ENCODE measurements at regions not wholly inside any gene's neighbourhood (a gene's known extent, or its start where the extent isn't known, plus 50 kb on each side); places are given as distances from the start of the nearest gene placed in this dataset.
"Not testable (repeated sequence)": the region's sequence is repeated elsewhere in the genome, so short reads cannot be mapped to it uniquely, and the experiment has no call there.

DNA sequence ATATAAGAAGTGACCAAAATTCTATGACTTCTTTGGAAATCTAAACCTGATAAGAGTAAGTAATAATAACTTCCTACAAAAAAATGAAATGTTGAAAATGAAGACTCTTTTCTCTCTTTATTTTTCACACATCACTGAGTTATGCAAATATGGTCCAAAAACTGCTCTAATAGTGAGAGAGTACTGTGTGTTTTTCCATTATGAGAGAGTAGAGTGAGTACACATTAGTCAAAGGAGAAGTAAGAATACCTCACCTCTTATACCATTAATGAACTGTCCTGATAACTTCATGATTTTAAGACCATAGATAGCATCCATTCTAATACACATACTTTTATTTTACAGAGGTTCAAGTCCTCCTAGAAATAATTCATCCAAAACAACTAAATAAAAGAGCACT is 1310.2 kb downstream of the SI start:
- DNase-seq, result no peak

DNA sequence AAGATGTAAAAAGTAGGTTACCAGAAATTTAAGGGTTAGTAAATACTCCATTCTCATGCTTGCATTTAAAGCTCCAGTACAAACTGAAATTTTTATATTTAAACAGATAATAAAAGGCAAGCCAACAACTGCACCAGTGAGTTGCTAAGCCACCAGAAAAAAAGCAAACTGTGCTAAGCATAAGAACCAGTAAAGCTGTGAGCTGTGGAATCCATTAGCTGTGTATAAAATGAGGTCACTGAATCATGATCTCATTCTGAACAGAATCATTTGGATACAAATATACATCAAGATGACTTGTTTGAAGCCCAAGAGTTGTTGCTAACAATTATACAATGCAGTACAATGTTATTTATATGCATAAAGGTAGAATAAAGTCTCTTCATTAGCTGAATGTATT is 1312.2 kb downstream of the SI start:
- no peak for DNase-seq

DNA sequence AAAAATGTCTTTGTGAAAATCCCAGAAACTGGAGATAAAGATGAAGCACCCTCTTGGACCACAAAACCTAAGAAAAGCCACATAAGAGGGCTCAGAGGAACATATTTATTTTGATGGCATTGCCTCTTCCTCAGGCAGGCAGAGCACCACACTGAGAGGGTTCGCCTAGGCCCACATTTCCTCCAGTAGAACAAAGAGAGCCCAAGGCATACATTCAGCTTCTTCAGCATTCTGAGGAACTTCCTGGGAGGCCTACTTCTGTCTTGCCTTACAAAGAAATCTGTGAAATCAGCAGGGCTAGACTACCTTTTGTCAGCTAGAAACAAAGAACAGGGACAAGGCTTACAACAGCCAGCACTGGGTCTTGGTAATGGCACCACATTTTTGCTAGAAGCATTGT is 1325.3 kb downstream of the SI start:
- DNase-seq, result no peak

DNA sequence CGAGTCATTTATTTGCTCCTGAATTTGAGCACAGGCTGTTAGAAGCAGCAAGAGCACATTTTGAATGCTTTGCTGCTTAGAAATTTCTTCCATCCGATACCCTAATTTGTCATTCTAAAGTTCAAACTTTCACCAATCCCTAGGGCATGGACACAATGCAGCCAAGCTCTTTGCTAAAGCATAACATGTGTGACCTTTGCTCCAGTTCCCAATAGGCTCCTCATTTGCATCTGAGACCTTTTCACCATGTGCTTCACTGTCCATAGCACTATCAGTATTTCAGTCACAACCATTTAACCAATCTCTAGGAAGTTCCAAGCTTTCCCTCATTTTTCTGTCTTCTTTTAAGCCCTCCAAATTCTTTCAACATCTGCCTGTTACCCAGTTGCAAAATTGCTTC is 1333.1 kb downstream of the SI start:
- DNase-seq, result no peak

DNA sequence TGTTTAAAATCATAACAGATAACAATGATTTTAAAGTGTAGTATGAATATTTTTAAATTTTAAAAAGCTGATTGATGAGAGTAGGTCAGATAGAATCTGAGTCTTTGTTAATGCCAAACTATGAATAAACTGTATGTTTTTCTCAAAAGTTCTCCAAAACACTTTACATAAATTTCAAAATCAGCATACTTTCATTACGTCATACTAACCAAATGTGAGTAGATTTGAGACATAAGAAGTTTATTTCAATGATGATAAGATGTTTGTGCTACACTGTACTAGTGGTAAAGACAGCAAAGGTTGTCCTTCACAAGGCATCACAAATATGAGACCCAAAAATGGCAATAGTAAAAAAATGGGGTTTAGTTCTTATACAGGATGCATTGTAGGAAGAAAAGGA is 1342.9 kb downstream of the SI start:
- DNase-seq, result no peak

DNA sequence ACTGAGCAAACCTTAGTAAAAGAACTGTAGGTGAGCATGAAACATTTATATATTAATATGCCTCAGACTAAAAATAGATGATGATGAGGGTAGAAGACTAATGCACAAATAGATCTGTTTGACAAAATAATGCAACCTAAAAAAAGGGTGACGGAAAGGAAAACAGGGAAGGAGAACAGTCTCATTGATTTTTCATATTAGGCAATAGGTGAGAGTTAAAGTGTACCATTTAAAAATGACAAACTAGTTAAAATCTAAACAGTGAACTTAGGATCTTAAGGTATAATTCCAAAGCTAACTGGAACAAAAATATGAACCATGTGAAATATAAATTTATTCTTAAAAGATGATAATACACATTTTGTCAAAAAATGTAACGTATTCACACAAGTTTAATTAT is 1347.6 kb downstream of the SI start:
- no peak for DNase-seq

DNA sequence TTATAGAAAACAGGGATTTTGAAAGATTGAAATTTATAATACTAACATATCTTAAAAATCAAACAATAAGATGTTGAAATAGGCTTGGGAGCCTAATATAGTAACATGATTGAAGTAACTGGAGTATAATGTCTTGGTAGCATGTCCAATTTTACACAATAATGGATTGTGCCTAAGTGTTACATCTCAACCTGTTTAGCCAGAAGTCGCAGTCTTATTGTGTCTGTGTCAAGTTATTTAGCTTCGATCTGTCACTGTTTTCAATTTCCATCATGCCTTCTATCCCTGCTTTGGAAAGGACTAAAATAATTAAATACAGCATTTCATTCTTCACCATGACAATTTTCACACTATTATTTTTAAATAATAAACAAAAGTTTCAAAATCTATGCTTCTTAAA is 1352.2 kb downstream of the SI start:
- DNase-seq, result no peak

DNA sequence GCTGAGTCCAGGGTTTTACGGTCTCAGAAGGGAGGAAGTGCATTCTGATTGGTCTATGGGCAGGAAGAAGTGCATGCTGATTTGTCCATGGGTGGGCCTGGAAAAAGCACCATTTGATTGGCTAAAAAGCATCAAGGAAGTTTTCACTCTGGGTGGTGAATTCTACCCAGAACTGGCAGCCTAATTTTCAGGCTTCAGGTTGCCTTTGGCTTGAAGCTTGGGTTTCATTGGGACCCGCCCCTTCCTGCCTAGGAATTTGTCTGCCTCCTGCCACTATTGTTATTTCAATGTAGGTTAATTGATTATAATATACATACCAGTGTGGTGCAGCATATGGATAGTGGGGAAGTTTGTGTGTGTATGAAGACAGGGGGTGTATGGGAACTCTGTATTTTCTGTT is 1355.9 kb downstream of the SI start:
- no peak for DNase-seq

DNA sequence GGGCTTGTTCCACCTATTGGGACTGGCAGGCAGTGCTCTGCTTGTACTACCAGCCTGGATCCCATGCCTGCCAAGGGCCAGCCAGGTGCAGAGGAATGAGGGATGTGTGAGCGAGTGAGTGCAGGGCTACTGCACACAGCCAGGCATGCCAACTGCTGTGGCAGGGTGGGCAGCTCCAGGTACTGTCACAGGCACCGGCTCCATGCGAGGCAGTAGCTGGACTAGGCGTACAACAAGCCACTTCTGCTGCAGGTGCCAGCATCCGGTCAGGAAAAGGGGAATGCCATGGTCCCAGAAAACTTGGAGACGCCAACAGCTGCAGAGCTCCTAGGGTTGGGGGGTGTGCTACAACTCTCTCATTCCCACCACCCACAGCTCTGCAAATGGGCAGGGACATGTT is 1356.7 kb downstream of the SI start:
- no peak for DNase-seq

DNA sequence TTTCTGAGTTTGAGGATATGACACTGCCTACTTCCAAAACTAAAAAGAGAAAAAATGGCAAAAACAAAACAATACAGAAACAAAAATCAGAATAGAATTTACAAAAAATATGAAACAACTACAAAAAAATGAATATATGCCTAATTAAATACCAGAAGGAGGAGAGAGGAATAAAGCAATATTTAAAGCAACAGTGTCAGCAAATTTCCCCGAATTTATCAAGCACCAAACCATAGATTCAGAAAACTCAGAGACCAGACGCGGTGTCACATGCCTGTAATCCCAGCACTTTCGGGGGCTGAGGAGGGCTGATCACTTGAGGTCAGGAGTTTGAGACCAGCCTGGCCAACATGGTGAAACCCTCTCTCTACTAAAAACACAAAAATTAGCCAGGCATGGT is 1360.9 kb downstream of the SI start:
- DNase-seq, result no peak

DNA sequence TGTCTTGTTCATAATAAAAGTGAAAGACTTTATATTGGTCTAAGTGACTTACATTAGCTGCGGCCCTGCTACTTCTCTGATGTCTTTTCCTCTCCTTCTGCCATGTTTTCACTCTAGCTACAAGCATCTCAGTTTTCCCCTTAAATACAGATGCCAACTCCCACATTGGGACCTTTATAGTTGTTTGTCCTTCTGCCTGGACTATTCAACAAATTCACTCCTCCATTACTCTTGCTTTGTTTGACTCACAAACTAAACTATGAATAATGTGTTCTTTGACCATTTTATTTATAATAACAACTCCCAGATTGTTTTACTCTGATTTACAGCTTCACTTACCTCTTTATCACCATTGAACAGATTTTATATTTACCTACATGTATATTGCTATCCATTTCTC is 1369.9 kb downstream of the SI start:
- DNase-seq, result no peak

DNA sequence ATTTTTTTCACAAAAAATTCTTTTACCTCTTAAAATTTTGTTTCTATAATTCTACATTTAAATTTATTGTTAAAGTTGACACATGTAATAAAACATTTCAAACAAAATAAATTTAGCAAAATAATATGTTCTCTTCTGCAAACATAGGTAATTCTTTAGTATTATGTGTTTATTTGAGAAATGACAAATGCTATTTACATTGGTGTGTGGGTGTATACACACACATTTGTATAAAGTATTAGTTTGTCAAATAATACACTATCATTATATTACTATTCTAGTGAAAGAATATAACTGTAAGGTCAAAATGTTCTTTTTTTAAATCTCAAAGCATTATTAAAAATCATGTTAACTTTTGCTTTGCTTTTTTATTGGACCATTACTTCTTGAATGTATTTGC is 1370.6 kb downstream of the SI start:
- DNase-seq, result no peak

DNA sequence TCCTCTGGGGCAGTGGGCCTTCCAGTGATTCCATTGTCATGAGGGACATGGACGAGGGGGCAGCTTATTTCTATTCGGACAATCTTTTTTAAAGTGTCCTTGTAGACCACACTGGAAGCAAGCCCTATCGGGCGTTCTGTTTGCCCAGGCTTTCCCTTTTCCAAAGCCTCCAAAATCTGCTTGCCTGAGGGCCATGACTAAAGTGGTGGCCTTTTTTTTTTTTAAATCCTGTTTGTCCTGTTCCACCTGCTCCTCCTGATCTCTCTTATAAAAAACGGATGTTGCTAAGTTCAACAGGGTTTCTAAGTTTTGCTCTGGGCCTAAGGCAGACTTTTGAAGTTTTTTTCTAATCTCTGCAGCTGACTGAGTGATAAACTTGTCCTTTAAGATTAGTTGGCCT is 1380.1 kb downstream of the SI start:
- DNase-seq, result not testable (repeated sequence)

DNA sequence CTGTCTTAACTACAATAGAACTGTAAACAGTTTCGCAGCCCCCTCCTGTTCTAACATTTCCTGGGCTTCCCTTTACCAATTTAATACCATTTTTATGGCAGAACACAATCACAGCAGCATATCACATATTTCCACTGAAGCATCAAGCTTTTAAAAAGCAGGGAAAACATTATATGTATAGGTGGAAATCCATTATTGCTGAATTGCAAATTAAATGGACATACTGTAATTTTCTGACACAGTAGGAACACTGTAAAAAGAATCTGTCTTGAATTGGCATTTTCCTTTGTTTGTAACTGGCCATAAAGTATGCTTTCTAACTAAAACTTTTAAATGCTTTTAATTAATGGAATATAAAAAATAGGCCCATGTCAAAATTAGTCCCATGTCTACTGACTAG is 1385.8 kb downstream of the SI start:
- no peak for DNase-seq

DNA sequence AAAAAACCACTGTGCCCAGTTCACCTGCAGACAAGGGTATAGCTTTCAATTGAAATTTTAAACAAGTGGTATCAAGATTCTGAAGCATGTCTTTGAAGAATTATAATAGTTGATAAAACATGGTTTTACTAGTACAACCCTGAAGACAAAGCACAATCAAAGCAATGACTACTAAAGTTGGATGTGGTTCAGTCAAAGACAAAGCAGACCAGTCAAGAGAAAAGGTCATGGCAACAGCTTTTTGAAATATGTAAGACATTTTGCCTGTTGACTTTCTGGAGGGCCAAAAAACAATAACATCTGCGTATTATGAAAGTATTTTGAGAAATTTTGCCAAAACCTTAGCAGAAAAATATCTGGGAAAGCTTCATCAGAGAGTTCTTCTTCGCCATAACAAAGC is 1393.6 kb downstream of the SI start:
- DNase-seq, result no peak

DNA sequence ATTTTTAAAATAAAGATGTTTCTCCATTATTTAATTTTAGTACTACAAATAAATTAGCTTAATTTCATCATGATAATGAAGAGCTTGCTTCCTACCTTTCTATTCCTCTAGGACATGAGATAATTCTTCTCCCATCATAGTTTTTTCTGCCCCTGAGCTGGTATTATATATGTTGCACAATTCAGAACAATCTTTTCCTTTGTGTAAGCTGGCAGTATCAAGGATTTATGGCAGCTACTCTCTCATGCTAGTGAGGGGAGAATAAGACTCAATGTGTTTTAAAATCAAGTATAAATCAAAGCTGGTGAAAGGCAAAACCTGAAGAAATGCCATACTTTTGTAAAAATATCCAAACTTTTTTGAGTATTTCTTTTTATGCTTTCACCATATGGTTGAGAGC is 1405.3 kb downstream of the SI start:
- DNase-seq, result no peak

DNA sequence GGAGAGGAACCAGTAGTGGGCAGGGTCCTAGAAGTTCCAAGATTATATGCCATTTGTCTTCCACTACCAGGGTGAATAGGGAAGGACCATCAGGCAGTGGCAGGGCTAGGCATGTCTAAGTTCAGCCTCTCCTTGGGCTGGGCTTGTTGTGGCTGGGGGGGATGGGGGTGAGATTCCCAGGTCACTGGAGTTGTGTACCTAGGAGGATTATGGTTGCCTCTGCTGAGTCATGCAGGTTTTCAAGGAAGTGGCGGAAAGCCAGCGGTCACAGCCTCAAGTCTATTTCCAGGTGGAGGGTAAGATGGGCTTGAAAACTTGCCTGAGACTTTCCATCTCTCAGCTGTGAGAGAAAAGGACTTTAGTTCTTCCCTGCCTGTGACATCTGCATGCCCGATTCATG is 1407.1 kb downstream of the SI start:
- DNase-seq, result no peak

DNA sequence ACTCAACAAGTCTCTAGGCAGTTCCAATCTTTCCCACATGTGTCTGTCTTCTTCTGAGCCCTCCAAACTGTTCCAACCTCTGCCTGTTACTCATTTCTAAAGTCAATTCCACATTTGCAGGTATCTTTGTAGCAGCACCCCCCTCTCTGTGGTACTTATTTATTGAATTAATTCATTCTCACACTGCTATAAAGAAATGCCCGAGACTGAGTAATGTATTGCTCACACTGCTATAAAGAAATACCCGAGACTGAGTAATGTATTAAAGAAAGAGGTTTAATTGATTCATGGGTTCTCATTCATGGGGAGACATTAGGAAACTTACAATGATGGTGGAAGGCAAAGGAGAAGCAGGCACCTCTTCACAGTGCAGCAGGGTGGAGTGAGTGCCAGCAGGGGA is 1413.8 kb downstream of the SI start:
- no peak for DNase-seq

DNA sequence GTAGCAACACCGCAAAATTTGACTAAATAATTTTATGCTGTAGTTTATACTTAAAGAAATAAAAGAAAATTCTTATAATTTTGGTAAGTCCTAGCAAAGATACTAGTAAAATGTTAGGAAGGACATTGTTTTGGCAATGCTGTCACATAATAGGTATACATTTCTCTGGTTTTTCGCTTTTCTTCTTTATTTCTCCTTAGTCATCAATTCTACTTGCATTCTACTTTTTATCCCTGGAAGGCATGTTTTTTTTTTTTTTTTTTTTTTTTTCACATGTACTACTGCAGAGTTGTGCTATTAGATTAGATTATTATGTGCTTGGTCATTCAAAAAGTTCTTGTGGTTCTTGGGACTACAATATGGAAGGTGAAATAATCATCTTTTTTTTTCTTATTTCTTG is 1421.2 kb downstream of the SI start:
- no peak for DNase-seq

DNA sequence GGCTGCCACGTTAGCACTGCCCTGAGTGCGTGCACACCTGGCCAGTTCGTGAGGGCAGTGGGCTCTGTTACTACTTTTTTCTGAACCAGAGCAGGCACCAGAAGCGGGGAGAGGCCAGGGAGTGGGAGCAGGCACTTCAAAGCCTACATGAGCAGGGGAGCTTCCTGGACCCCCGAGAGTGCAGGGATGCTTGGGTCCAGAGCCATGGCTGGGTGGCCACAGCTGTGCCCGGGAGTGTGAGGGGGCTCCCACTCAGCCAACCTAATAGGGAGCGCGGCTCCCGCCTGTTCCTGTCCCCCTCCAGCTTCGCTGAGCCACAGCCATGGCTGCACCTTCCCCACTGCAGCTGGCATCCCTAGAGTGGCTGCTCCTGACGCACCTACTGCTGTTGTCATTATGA is 1423.3 kb downstream of the SI start:
- no peak for DNase-seq

DNA sequence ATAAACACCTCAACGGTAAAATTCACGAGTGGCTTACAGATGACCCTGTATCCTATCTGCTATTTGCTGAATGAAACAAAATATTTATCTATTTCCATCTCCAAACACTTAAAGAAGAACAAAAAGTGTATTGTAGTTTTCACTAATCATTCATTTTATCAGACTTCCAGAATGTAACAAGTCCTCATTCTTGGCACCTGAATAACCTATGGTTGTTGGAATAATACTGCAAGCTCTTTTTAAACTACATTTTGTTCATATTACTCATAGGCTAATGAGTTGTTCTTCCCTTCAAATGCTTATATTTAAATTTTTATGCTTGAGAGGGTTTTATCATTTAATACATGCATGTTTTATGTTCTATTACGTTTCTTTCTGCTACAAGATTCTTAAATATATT is 1434.1 kb downstream of the SI start:
- no peak for DNase-seq

DNA sequence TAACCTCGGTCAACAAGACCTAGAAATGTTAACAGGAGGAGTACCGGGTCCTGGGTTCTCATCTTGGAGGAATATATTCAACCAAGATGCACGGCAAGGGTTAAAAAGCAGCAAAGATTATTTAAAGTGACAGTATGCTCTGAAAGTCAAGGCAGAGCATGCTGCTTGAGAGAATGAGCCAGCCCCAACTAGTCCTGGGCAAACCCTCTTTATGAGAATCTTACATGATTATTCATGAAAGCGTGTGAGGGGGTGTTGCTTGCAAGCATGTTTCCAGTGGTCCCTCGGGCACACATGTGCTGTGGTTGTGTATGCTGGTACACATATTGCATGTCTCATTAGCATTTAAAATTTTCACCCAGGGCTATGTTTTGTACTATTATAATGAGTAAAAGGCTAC is 1445.6 kb downstream of the SI start:
- no peak for DNase-seq

DNA sequence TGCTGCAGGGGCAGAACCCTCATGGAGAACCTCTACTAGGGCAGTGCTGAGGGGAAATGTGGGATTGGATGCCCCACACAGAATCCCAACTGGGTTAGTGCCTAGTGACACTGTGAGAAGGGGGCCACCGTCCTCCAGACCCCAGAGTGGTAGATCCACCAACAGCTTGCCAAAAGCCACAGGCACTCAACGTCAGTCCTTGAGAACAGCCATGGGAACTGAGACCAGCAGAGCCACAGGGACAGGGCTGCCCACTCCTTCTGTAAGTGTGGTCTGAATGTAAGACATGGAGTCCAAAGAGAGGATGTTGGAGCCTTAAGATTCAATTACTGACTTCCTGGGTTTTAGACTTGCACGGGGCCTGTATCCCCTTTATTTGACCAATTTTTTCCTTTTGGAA is 1451.5 kb downstream of the SI start:
- DNase-seq, result no peak

DNA sequence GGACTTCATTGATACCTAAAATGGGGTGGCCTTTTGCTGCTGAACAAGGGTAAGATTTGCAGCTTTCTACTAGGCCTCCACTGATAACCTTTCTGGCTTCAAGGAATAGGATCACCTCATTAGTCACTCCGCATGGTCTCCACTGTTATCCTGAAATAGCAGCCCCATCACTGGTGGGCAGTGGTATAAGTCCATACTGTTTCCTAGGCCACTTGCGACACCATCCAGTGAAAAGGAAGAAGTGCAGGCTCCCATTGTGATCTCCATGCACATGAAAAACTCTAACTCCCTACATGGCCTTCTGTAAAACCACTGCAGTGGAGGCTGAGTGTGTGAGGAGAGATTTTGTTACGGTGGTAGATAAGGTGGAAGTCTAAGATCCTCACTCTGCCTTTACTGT is 1455.9 kb downstream of the SI start:
- no peak for DNase-seq

DNA sequence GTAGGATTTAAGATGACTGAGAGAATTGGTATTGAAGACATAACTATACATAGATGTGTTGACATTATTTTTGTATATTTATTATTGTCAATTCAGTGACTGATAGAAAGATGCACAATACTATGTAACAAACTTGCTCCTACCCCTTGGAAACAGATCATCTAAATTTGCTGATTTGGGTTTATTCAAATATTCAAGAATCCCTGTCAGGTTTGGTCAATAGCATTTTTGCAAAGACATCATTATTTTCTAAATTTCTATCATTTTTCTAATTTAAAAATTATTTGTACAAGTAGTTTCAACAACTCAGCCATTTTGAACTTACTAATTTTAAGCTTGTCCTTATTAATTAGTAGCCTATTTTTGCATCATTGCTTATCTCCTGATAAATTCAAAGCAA is 1463.4 kb downstream of the SI start:
- no peak for DNase-seq

DNA sequence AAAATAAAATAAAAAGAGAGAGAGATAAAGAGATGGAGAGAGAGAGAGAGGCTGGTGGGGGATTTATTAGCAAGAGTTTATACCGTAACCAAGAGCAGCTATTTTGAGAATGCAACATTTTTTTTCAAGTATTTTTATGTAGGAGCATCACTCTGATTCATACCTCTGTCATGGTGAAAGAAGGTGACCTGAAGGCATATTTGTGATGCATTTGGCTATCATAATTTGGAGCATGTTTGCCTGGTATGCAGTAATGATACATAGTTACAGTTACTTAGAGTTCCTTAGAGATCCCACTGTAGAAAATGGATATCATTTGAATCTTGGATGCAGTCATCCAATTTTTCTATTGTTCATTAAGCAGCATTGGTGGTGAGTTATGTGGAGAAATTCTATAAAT is 1472.4 kb downstream of the SI start:
- no peak for DNase-seq

DNA sequence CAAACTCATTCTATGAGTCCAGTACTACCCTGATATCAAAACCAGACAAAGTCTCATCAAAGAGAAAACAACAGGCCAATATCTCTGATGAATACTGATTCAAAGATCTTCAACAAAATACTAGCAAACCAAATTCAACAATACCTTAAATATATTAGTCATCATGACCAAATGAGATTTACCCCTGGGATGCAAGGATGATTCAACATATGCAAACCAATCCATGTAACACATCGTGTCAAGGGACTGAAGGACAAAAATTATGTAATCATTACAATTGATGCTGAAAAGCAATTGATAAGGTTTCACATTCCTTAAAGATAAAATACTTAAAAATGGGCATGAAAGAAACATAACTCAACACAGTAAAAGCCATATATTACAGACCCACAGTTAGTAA is 1476.9 kb downstream of the SI start:
- DNase-seq, result no peak
